HCT116 (cell line): ENCODE measurements at regions not wholly inside any gene's neighbourhood (a gene's known extent, or its start where the extent isn't known, plus 50 kb on each side); places are given as distances from the start of the nearest gene placed in this dataset.

Source experiments
- ATAC-seq: fragments of 200-7000 bp; cut with Tn5 transposase; 2 replicates; pipeline ENCODE4 v1.9.1; 2020; ENCODE audit warnings: mild to moderate bottlenecking, moderate library complexity
- BruUV-seq: library from RNA; stranded (reverse); fragments of 400-500 nt; replicated peaks from 2 replicates; lab custom pipeline; 2021; lab: Mats Ljungman, UMichigan
- CTCF ChIA-PET: fragments of 300-600 bp; sonication (Branson Sonifier 250); formaldehyde crosslinking; loops from one replicate; lab custom pipeline; 2021; ENCODE audit warnings: antibody characterized with exemption; lab: Charles Lee
- POLR2A ChIA-PET: fragments of 300-600, 350-600 bp; sonication (Branson Sonifier 250); formaldehyde crosslinking; loops from one replicate; lab custom pipeline; 2021; ENCODE audit warnings: antibody characterized with exemption; lab: Charles Lee
- RAD21 ChIA-PET, 2 experiments: fragments of 300-600 bp; sonication (Branson Sonifier 250); formaldehyde crosslinking; loops; one replicate each; lab custom pipeline; 2023; ENCODE audit warnings: low total read pairs in 2 of 2; ENCODE audit not compliant: uncharacterized antibody in 2 of 2, unreplicated experiment in 2 of 2, low non-redundant PET in 1 of 2; lab: Charles Lee
- DNase-seq: peaks from one replicate; pipeline ENCODE4 v3.0.0-alpha.2; 2010; ENCODE audit warnings: low read depth, low spot score
- H2AFZ ChIP-seq: fragments of 200-600 bp; shearing (Covaris generic), sonication (generic); 2 replicates; pipeline ENCODE4 v1.6.1; 2017; ENCODE audit warnings: low read depth, mixed run types, mixed read lengths, antibody characterized with exemption, low read length; ENCODE audit not compliant: poor library complexity, severe bottlenecking
- H3K27ac ChIP-seq: 2 replicates; pipeline ENCODE4 v1.5.1; 2012; ENCODE audit warnings: low read depth, low read length
- H3K27me3 ChIP-seq: fragments of 200-600 bp; sonication (generic); 2 replicates; pipeline ENCODE4 v1.6.1; 2016; ENCODE audit warnings: mixed run types, low read length, mixed read lengths; ENCODE audit not compliant: insufficient read depth
- H3K36me3 ChIP-seq, 2 experiments: fragments of 200-500 bp in 1 of 2; fragments of 200-600 bp in 1 of 2; sonication (Bioruptor generic) in 1 of 2; sonication (generic) in 1 of 2; 2 replicates each; pipeline versions ENCODE4 v1.5.1 to v1.6.1; 2014 to 2016; ENCODE audit warnings: low read length in 2 of 2, inconsistent platforms in 1 of 2, mixed read lengths in 1 of 2, mixed run types in 1 of 2; ENCODE audit not compliant: insufficient read depth in 2 of 2, control insufficient read depth in 1 of 2
- H3K4me1 ChIP-seq, 2 experiments: fragments of 200-600 bp in 1 of 2; sonication (generic) in 1 of 2; 2 replicates each; pipeline versions ENCODE4 v1.5.1 to v1.6.1; 2012 to 2017; ENCODE audit warnings: low read length in 2 of 2, inconsistent platforms in 1 of 2, mild to moderate bottlenecking in 1 of 2, mixed read lengths in 1 of 2, mixed run types in 1 of 2, moderate library complexity in 1 of 2; ENCODE audit not compliant: insufficient read depth in 2 of 2, control insufficient read depth in 1 of 2
- H3K4me2 ChIP-seq: fragments of 200-600 bp; sonication (generic); 2 replicates; pipeline ENCODE4 v1.6.1; 2017; ENCODE audit warnings: mixed run types, low read length, mixed read lengths
- H3K4me3 ChIP-seq, 2 experiments: fragments of 200-600 bp in 1 of 2; sonication (generic) in 1 of 2; replicated peaks in 1 of 2; 2 replicates each; pipeline ENCODE4 v1.5.1; 2011 to 2016; ENCODE audit warnings: low read length in 2 of 2, control low read depth in 1 of 2, low read depth in 1 of 2, mild to moderate bottlenecking in 1 of 2, mixed read lengths in 1 of 2, mixed run types in 1 of 2
- H3K79me2 ChIP-seq: fragments of 200-600 bp; sonication (generic); 2 replicates; pipeline ENCODE4 v1.6.1; 2017; ENCODE audit warnings: mild to moderate bottlenecking, mixed run types, low read length, moderate library complexity, mixed read lengths; ENCODE audit not compliant: insufficient read depth
- H3K9ac ChIP-seq: fragments of 200-600 bp; sonication (generic); 2 replicates; pipeline ENCODE4 v1.6.1; 2016; ENCODE audit warnings: low read length, mixed read lengths
- H3K9me2 ChIP-seq: fragments of 200-600 bp; sonication (generic), shearing (Covaris generic); 2 replicates; pipeline ENCODE4 v1.6.1; 2017; ENCODE audit warnings: mixed run types, mild to moderate bottlenecking, moderate library complexity; ENCODE audit not compliant: insufficient read depth
- H3K9me3 ChIP-seq, 2 experiments: fragments of 200-500 bp in 1 of 2; fragments of 200-600 bp in 1 of 2; sonication (Bioruptor generic) in 1 of 2; sonication (generic) in 1 of 2; 2 replicates each; pipeline ENCODE4 v1.6.1; 2014 to 2017; ENCODE audit warnings: low read length in 2 of 2, mixed read lengths in 2 of 2, inconsistent platforms in 1 of 2, low read depth in 1 of 2, mild to moderate bottlenecking in 1 of 2, mixed run types in 1 of 2, moderate library complexity in 1 of 2; ENCODE audit not compliant: control insufficient read depth in 1 of 2, insufficient read depth in 1 of 2
- H4K20me1 ChIP-seq: fragments of 200-600 bp; sonication (generic), shearing (Covaris generic); 2 replicates; pipeline ENCODE4 v1.6.1; 2017; ENCODE audit warnings: mixed run types, mild to moderate bottlenecking, moderate library complexity; ENCODE audit not compliant: insufficient read depth
- CBX3 ChIP-seq: IDR thresholded peaks from 2 replicates; pipeline ENCODE4 v1.6.1; 2012; ENCODE audit warnings: low read depth
- CEBPB ChIP-seq: IDR thresholded peaks from 2 replicates; pipeline ENCODE4 v1.6.1; 2012; ENCODE audit warnings: low read depth
- ELF1 ChIP-seq: IDR thresholded peaks from 2 replicates; pipeline ENCODE4 v1.6.1; 2012; ENCODE audit warnings: low read depth, borderline replicate concordance
- EZH2 ChIP-seq: fragments of 200-600 bp; sonication (generic); IDR thresholded peaks from 2 replicates; pipeline ENCODE4 v1.6.1; 2017; ENCODE audit warnings: antibody characterized with exemption, mixed run types
- JUND ChIP-seq: IDR thresholded peaks from 2 replicates; pipeline ENCODE4 v1.6.1; 2012
- POLR2A ChIP-seq: IDR thresholded peaks from 2 replicates; pipeline ENCODE4 v1.7.0; 2011; ENCODE audit warnings: borderline replicate concordance; ENCODE audit not compliant: insufficient read depth, insufficient read length; ENCODE audit errors: extremely low read depth
- POLR2AphosphoS5 ChIP-seq: IDR thresholded peaks from 2 replicates; pipeline ENCODE4 v1.6.1; 2011; ENCODE audit warnings: mild to moderate bottlenecking, low read depth, low read length, moderate library complexity
- RAD21 ChIP-seq: IDR thresholded peaks from 2 replicates; pipeline ENCODE4 v1.6.1; 2012; ENCODE audit warnings: low read depth, mild to moderate bottlenecking
- SRF ChIP-seq: IDR thresholded peaks from 2 replicates; pipeline ENCODE4 v1.6.1; 2012; ENCODE audit warnings: low read depth
- TCF7L2 ChIP-seq: IDR thresholded peaks from 2 replicates; pipeline ENCODE4 v1.7.0; 2011; ENCODE audit warnings: borderline replicate concordance, inconsistent platforms; ENCODE audit not compliant: insufficient read depth, insufficient read length; ENCODE audit errors: extremely low read depth
- YY1 ChIP-seq: IDR thresholded peaks from 2 replicates; pipeline ENCODE4 v1.6.1; 2011; ENCODE audit warnings: low read length, low read depth, moderate library complexity, mild to moderate bottlenecking; ENCODE audit not compliant: insufficient replicate concordance; ENCODE audit errors: extremely low read depth
- ZFX ChIP-seq: fragments of 450-650 bp; IDR thresholded peaks from 2 replicates; pipeline ENCODE4 v1.6.1; 2017
- ZNF274 ChIP-seq: fragments of 200-500 bp; sonication (Bioruptor generic); IDR thresholded peaks from 2 replicates; pipeline ENCODE4 v1.6.1; 2014; ENCODE audit warnings: mild to moderate bottlenecking, low read depth, low read length, inconsistent platforms
- intact Hi-C: fragments of 100-400 bp; cut with micrococcal nuclease; formaldehyde crosslinking; loops from 2 replicates; pipeline ENCODE4 v1.10.0; 2022
- TF ChIP-seq, protein P1 (sequence below): IDR thresholded peaks from 2 replicates; pipeline ENCODE4 v1.6.1; 2012

GRCh38 chr2:187799601-187800000 lies 245.4 kb upstream of the TFPI start:
- no peaks in the 10 kb centered on the region for H3K9me3 ChIP-seq
- H3K4me3 ChIP-seq, result no peak overlapping the region
- intact Hi-C loops, result no loop called here
- H3K9ac ChIP-seq, result no peak overlapping the region
- no peak for DNase-seq
- no peaks in the 10 kb centered on the region for H3K79me2 ChIP-seq
- H3K27me3 ChIP-seq, result no peaks in the 10 kb centered on the region
- H3K36me3 ChIP-seq, result no peaks in the 10 kb centered on the region
- H3K4me1 ChIP-seq, result no peaks in the 10 kb centered on the region
- BruUV-seq, result no TSS peak
- no peak for ATAC-seq
- H2AFZ ChIP-seq, result no peak overlapping the region
- TF ChIP-seq RAD21 (no peak), POLR2AphosphoS5 (no peak), EZH2 (no peak), JUND (no peak), POLR2A (no peak), ZFX (no peak), TCF7L2 (no peak), CEBPB (no peak), CBX3 (no peak), ZNF274 (no peak), YY1 (no peak), ELF1 (no peak)
- TF ChIP-seq, protein P1, sequence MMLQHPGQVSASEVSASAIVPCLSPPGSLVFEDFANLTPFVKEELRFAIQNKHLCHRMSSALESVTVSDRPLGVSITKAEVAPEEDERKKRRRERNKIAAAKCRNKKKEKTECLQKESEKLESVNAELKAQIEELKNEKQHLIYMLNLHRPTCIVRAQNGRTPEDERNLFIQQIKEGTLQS, result no peak
- no peaks in the 10 kb centered on the region for H4K20me1 ChIP-seq
- H3K4me2 ChIP-seq, result no peak overlapping the region
- CTCF ChIA-PET, result no interaction called here
- no peaks in the 10 kb centered on the region for H3K9me2 ChIP-seq
- H3K27ac ChIP-seq, result no peak overlapping the region
- POLR2A ChIA-PET, result no interaction called here
- RAD21 ChIA-PET, result no interaction called here

GRCh38 chr2:187803816-187804215 lies 249.6 kb upstream of the TFPI start:
- H3K9ac ChIP-seq, result no peak overlapping the region
- H3K36me3 ChIP-seq, result no peaks in the 10 kb centered on the region
- H3K4me3 ChIP-seq, result no peak overlapping the region
- ChIA-PET RAD21 (no interaction called here), CTCF (no interaction called here), POLR2A (no interaction called here)
- H2AFZ ChIP-seq, result no peak overlapping the region
- H3K9me3 ChIP-seq, result 0 out of 4 replicates have a peak, but pooled peaks cover 0 to 4% of the 10 kb centered on the region in 2 experiments
- no peak overlapping the region for H3K4me2 ChIP-seq
- no peak for TF ChIP-seq SRF
- H3K79me2 ChIP-seq, result no peaks in the 10 kb centered on the region
- no peaks in the 10 kb centered on the region; the same call in 1 of the 2 replicates for H3K9me2 ChIP-seq
- DNase-seq (no peak), ATAC-seq (no peak)
- intact Hi-C loops, result no loop called here
- H3K4me1 ChIP-seq, result no peaks in the 10 kb centered on the region
- H3K27me3 ChIP-seq, result no peaks in the 10 kb centered on the region
- no TSS peak for BruUV-seq
- no peak overlapping the region for H3K27ac ChIP-seq
- H4K20me1 ChIP-seq, result no peaks in the 10 kb centered on the region
